ENCODE measurements at regions not wholly inside any gene's neighbourhood (a gene's known extent, or its start where the extent isn't known, plus 50 kb on each side); places are given as distances from the start of the nearest gene placed in this dataset.

- Histone ChIP-seq H3K4me1 (ENCODE audit: control insufficient read depth in 1 of 2, insufficient read depth in 2 of 2, low read length in 2 of 2) (no peaks in the 10 kb centered on the region), H3K27me3 (ENCODE audit: insufficient read depth, low read length) (no peaks in the 10 kb centered on the region), H3K79me2 (ENCODE audit: insufficient read depth, low read length) (no peaks in the 10 kb centered on the region), H3K9ac (ENCODE audit: low read length) (no peak overlapping the region), H3K9me2 (ENCODE audit: insufficient read depth) (no peaks in the 10 kb centered on the region), H3K4me2 (ENCODE audit: low read length) (no peak overlapping the region), H4K20me1 (ENCODE audit: insufficient read depth) (no peaks in the 10 kb centered on the region), H3K9me3 (ENCODE audit: control insufficient read depth in 1 of 2, insufficient read depth in 1 of 2, low read depth in 1 of 2, low read length in 2 of 2) (no peaks in the 10 kb centered on the region), H3K4me3 (replicated peaks in 1 of 2; ENCODE audit: low read depth in 1 of 2, low read length in 2 of 2) (no peak overlapping the region), H3K27ac (ENCODE audit: low read depth, low read length) (no peak overlapping the region), H2AFZ (ENCODE audit: low read depth, low read length, poor library complexity, severe bottlenecking) (no peak overlapping the region), H3K36me3 (ENCODE audit: control insufficient read depth in 1 of 2, insufficient read depth in 2 of 2, low read length in 2 of 2) (no peaks in the 10 kb centered on the region)
- no TSS peak for BruUV-seq (replicated peaks)
- intact Hi-C loops (cut with micrococcal nuclease) = no loop called here
- ChIA-PET RAD21 (ENCODE audit: low non-redundant PET in 1 of 2, low total read pairs in 2 of 2, uncharacterized antibody in 2 of 2, unreplicated experiment in 2 of 2) (no interaction called here), CTCF (no interaction called here), POLR2A (no interaction called here)
- ATAC-seq = no peak
- DNase-seq (ENCODE audit: low read depth, low spot score) = no peak
- TF ChIP-seq ZFX (IDR thresholded peaks at IDR 0.05) (no peak), CEBPB (IDR thresholded peaks at IDR 0.05; ENCODE audit: low read depth) (no peak), SP1 (IDR thresholded peaks at IDR 0.05; ENCODE audit: low read depth) (no peak), MAX (IDR thresholded peaks at IDR 0.05) (no peak), POLR2A (IDR thresholded peaks at IDR 0.05; ENCODE audit: borderline replicate concordance, extremely low read depth, insufficient read depth, insufficient read length) (no peak), POLR2AphosphoS5 (IDR thresholded peaks at IDR 0.05; ENCODE audit: low read depth, low read length) (no peak), CBX3 (IDR thresholded peaks at IDR 0.05; ENCODE audit: low read depth) (no peak), YY1 (IDR thresholded peaks at IDR 0.05; ENCODE audit: extremely low read depth, insufficient replicate concordance, low read depth, low read length) (no peak), EZH2phosphoT487 (IDR thresholded peaks at IDR 0.05; ENCODE audit: borderline replicate concordance) (no peak), ATF3 (IDR thresholded peaks at IDR 0.05) (no peak), FOSL1 (IDR thresholded peaks at IDR 0.05; ENCODE audit: low read depth) (no peak), SRF (IDR thresholded peaks at IDR 0.05; ENCODE audit: low read depth) (no peak), CTCF (IDR thresholded peaks at IDR 0.05 in 2 of 3, conservative IDR thresholded peaks at IDR 0.05 in 1 of 3; ENCODE audit: borderline replicate concordance in 1 of 3, insufficient read depth in 1 of 3, low read depth in 2 of 3, low read length in 2 of 3) (no peak), TCF7L2 (IDR thresholded peaks at IDR 0.05; ENCODE audit: borderline replicate concordance, extremely low read depth, insufficient read depth, insufficient read length) (no peak), EZH2 (IDR thresholded peaks at IDR 0.05) (no peak), JUND (IDR thresholded peaks at IDR 0.05) (no peak), SIN3A (IDR thresholded peaks at IDR 0.05; ENCODE audit: low read depth) (no peak), ZNF274 (IDR thresholded peaks at IDR 0.05; ENCODE audit: low read depth, low read length) (no peak), RAD21 (IDR thresholded peaks at IDR 0.05; ENCODE audit: low read depth) (no peak), ELF1 (IDR thresholded peaks at IDR 0.05; ENCODE audit: borderline replicate concordance, low read depth) (no peak)
Observed at GRCh38 chr3:168796339-168796738, 700.6 kb upstream of the GOLIM4 start.
